CD4-positive, alpha-beta T cell treated with Interleukin-21 for 1 hour (primary cell): ENCODE measurements at regions not wholly inside any gene's neighbourhood (a gene's known extent, or its start where the extent isn't known, plus 50 kb on each side); places are given as distances from the start of the nearest gene placed in this dataset.

Experiments used
- DNase-seq: peaks from one replicate; pipeline ENCODE4 v3.0.0-alpha.2; 2020

GRCh38 chr6:130314271-130314670, 51.5 kb upstream of the TMEM200A start:
- DNase-seq: no peak

- no peak for DNase-seq
These were observed 52.6 kb upstream of the TMEM200A start for GRCh38 chr6:130313206-130313605.

- no peak for DNase-seq
These were observed 56.8 kb upstream of the TMEM200A start for GRCh38 chr6:130309028-130309427.

DNA sequence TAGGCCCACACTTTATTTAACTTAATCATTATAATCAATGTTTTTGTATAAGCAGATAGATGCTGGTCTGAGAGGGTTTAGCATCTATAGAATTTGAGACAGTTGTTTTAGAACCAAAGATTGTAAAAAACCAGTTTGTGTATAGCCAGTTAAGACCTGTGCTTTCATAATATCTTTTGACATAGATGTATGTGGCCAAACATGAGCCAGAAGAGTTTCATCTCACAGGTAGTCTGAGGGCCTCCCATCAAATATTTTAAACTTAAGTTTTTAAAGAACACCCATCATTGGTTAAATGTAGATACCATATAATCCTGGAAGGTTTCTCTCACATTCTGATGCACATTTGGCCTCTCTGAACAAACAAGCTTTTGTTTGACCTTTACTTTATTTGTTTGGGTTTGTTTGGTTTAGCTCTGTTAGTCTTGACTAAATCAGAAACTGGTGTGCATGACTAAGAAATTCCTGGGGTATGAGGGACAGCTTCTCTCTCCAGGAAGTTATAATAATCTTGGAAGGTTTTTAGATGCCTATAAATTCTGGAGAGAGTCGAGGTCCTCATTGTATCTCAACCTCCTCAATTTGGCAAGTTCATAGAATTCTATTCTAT, 58.0 kb upstream of the TMEM200A start:
- no peak for DNase-seq

- DNase-seq: no peak
These were observed 59.4 kb upstream of the TMEM200A start for GRCh38 chr6:130306377-130306776.

- no peak for DNase-seq
These were observed 62.4 kb upstream of the TMEM200A start for GRCh38 chr6:130303431-130303830.

- no peak for DNase-seq
These were observed 67.6 kb upstream of the TMEM200A start for GRCh38 chr6:130298258-130298657.

DNA sequence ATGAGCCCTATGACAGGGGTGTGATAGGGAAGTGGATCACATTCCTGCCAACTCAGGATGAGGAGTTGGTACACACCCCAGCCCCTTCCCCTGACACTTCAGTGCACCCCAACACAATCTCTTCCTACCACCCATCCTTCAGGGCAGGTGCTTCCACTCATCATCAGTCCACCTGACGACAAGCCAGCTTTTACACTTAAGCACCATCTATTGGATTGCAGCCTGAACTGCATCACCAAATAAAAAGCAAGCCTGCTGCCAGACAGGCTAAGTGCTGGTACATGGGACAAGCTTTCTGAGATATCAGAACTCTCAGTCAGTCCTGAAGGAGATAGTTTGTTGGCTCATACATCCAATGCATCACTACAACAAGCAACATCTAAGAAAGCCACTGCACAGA, 69.0 kb upstream of the TMEM200A start:
- DNase-seq: no peak

DNA sequence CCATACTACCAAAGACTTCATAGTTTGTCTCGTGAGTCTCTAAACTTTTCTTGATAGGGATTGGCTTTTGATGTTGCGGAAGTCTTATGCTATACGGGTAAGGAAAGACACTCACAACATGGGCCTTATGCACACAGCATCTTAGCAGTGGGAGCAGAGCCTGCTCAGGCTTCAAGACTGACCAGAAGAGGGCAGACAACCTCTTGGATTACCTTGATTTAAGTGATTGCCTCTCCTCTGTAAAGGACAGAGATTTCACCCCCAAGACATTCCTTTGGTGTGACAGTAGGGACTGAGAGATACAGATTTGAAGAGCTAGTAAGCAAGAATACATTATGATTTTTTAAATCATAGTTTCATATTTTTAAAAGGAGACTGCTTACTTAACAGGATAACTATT, 71.0 kb upstream of the SAMD3 start:
- peak; percentile 55 for DNase-seq

DNA sequence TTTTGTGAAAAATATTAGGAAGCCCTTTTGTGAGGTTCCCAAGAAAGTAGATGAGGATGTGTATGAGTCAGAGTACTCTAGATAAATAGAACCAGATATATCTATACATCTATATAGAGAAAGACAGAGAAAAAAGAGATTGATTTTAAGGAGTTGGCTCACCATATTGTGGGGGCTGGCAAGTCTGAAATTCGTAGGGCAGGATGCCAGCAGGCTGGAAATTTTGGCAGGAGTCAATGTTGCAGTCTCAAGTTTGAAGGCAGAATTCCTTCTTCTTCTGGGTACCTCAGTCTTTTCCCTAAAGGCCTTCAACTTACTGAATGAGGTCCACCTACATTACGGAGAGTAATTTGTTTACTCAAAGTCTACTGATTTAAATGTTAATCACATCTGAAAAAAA, 65.3 kb upstream of the SAMD3 start:
- no peak for DNase-seq

- peak; percentile 70 for DNase-seq
These were observed 59.7 kb upstream of the SAMD3 start for GRCh38 chr6:130282234-130282995.

DNA sequence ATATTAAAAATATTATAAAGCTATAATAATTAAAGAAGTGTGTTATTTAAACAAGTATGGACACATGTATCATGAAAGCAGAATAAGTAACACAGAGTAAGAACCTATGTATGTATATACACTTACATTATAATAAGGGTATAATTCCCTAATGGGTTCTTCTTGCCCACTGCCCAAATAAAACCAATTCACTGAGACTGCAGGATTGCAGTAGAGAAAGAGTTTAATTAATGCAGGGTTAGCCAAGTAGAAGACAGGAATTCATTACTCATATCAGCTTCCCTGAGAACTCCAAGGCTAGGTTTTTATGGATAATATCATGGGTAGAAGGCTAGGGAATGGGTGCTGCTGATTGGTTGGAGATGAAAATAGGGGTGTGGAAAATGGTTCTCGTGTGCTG, 53.8 kb upstream of the SAMD3 start:
- DNase-seq: no peak

DNA sequence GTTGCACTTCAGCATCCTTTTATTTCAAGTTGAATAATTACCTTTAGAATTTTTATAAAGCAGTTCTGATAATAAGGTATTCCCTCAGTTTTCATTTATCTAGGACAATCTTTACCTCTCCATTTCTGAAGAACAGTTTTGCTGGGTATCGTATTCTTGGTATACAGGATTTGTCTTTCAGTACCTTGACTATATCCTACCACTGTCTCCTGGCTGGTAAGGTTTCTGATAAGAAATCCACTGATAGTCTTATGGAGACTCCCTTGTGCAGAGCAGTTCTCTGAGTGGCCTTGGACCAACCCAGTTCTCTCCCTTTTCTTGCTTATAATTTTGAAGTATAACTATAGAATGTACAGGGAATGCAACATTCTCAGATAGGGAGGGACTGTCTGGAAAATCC, 51.3 kb upstream of the SAMD3 start:
- no peak for DNase-seq
